ENCODE measurements at regions not wholly inside any gene's neighbourhood (a gene's known extent, or its start where the extent isn't known, plus 50 kb on each side); places are given as distances from the start of the nearest gene placed in this dataset.

- no peak for TF ChIP-seq POLR2A (IDR thresholded peaks at IDR 0.05; ENCODE audit: low read depth, low read length)
- no peak for TF ChIP-seq TAF1 (IDR thresholded peaks at IDR 0.05; ENCODE audit: low read depth, low read length)
- TF ChIP-seq POLR2AphosphoS5 (IDR thresholded peaks at IDR 0.05; ENCODE audit: low read depth, low read length), result no peak
- no peak for TF ChIP-seq SPI1 (IDR thresholded peaks at IDR 0.05; ENCODE audit: low read depth, low read length)
- TF ChIP-seq POU2F2 (IDR thresholded peaks at IDR 0.05; ENCODE audit: low read depth, low read length), result no peak
Measured at GRCh38 chr1:186763107-186763506, 65.6 kb upstream of the PLA2G4A start.

Data from GM12891 (cell line).